Thyroid gland (tissue), 4 donors: ENCODE measurements at regions not wholly inside any gene's neighbourhood (a gene's known extent, or its start where the extent isn't known, plus 50 kb on each side); places are given as distances from the start of the nearest gene placed in this dataset.
A peak's percentile ranks its signal among the peaks of the same experiment; 100 is the strongest.

Experiments
- DNase-seq, 2 donors: peaks; one replicate each; pipeline ENCODE4 v3.0.0-alpha.2; 2019
- H3K27ac ChIP-seq, 3 donors: fragments of 200-600 bp; sonication (generic); 1 replicate in 2 of 3; 2 replicates in 1 of 3; pipeline ENCODE4 v1.5.1; 2016 to 2019; ENCODE audit warnings: mild to moderate bottlenecking in 1 of 3, moderate library complexity in 1 of 3
- H3K27me3 ChIP-seq: fragments of 200-600 bp; sonication (generic); one replicate; pipeline ENCODE4 v1.5.1; 2019
- H3K36me3 ChIP-seq, 2 donors: fragments of 200-600 bp; sonication (generic); one replicate each; pipeline ENCODE4 v1.5.1; 2016 to 2019
- H3K4me1 ChIP-seq, 2 donors: fragments of 200-600 bp; sonication (generic); one replicate each; pipeline ENCODE4 v1.5.1; 2017 to 2019
- H3K4me3 ChIP-seq, 3 donors: fragments of 200-600 bp; sonication (generic); replicated peaks in 1 of 3; 1 replicate in 2 of 3; 2 replicates in 1 of 3; pipeline ENCODE4 v1.5.1; 2016; ENCODE audit warnings: mild to moderate bottlenecking in 1 of 3
- H3K9me3 ChIP-seq: fragments of 200-600 bp; sonication (generic); one replicate; pipeline ENCODE4 v1.5.1; 2017
- CTCF ChIP-seq, 6 experiments: fragments of 200-600 bp in 3 of 6; fragments of 450-650 bp in 3 of 6; sonication (generic) in 3 of 6; IDR thresholded peaks; one replicate each; pipeline ENCODE4 v1.5.1; 2016 to 2019; ENCODE audit warnings: antibody characterized with exemption in 6 of 6, mild to moderate bottlenecking in 2 of 6, inconsistent platforms in 1 of 6, moderate library complexity in 1 of 6
- POLR2A ChIP-seq, 2 donors: fragments of 450-650 bp; IDR thresholded peaks; one replicate each; pipeline ENCODE4 v1.6.1; 2017; ENCODE audit warnings: antibody characterized with exemption in 2 of 2, mild to moderate bottlenecking in 2 of 2, moderate library complexity in 1 of 2
- WGBS, 2 donors: methylation state at CpG; one replicate each; pipeline ENCODE4 v1.1.5; 2017; 5-methylcytosine and 5-hydroxymethylcytosine counted together
- intact Hi-C: fragments of 100-400 bp; cut with DNase I; formaldehyde crosslinking; loops from one replicate; pipeline ENCODE4 v1.15.1; 2023

- Histone ChIP-seq H3K4me3 (no peak overlapping the region), H3K36me3 (no peaks in the 10 kb centered on the region), H3K27ac (no peak overlapping the region), H3K4me1 (no peaks in the 10 kb centered on the region), H3K27me3 (no peaks in the 10 kb centered on the region), H3K9me3 (no peaks in the 10 kb centered on the region)
- 87 to 93% methylated on average over 1 of the region's 1 CpG for WGBS, 2 donors
- intact Hi-C loops, result no loop called here
- DNase-seq, result no peak
- TF ChIP-seq POLR2A (IDR thresholded peaks at IDR 0.05) (no peak), CTCF (IDR thresholded peaks at IDR 0.05) (no peak)
Observed at GRCh38 chr20:11745145-11745544, 172.5 kb upstream of the BTBD3 start.

- 62 to 69% methylated on average over 2 of the region's 2 CpGs for WGBS, 2 donors
- DNase-seq, result no peak
- no peak overlapping the region for H3K4me3 ChIP-seq
- H3K27ac ChIP-seq, result no peak overlapping the region
- H3K4me1 ChIP-seq, result no peaks in the 10 kb centered on the region
- H3K27me3 ChIP-seq, result no peaks in the 10 kb centered on the region
- intact Hi-C loops, result no loop called here
- H3K9me3 ChIP-seq, result no peaks in the 10 kb centered on the region
- no peak for TF ChIP-seq CTCF (IDR thresholded peaks at IDR 0.05)
- no peak for TF ChIP-seq POLR2A (IDR thresholded peaks at IDR 0.05)
- H3K36me3 ChIP-seq, result no peaks in the 10 kb centered on the region
Observed at GRCh38 chr20:11748436-11748835, 169.3 kb upstream of the BTBD3 start.

- 95 to 97% methylated on average over 2 of the region's 2 CpGs for WGBS, 2 donors
- Histone ChIP-seq H3K4me3 (no peak overlapping the region), H3K27me3 (no peaks in the 10 kb centered on the region), H3K36me3 (no peaks in the 10 kb centered on the region), H3K27ac (no peak overlapping the region), H3K4me1 (peaks cover 0 to 14% of the 10 kb centered on the region in 2 donors), H3K9me3 (no peaks in the 10 kb centered on the region)
- intact Hi-C loops, result no loop called here
- no peak for DNase-seq
- TF ChIP-seq CTCF (IDR thresholded peaks at IDR 0.05) (no peak), POLR2A (IDR thresholded peaks at IDR 0.05) (no peak)
Observed at GRCh38 chr20:11752336-11752735, 165.4 kb upstream of the BTBD3 start.

- peaks cover 0 to 14% of the 10 kb centered on the region in 2 donors for H3K4me1 ChIP-seq
- TF ChIP-seq POLR2A (IDR thresholded peaks at IDR 0.05) (no peak), CTCF (IDR thresholded peaks at IDR 0.05) (no peak)
- no peak overlapping the region for H3K4me3 ChIP-seq
- no peak overlapping the region for H3K27ac ChIP-seq
- H3K27me3 ChIP-seq, result no peaks in the 10 kb centered on the region
- no peak for DNase-seq
- intact Hi-C loops, result no loop called here
- no peaks in the 10 kb centered on the region for H3K36me3 ChIP-seq
- WGBS, 2 donors, result 92 to 94% methylated on average over 2 of the region's 2 CpGs
- H3K9me3 ChIP-seq, result no peaks in the 10 kb centered on the region
Observed at GRCh38 chr20:11753155-11753554, 164.5 kb upstream of the BTBD3 start.

- Histone ChIP-seq H3K36me3 (no peaks in the 10 kb centered on the region), H3K9me3 (no peaks in the 10 kb centered on the region), H3K27me3 (no peaks in the 10 kb centered on the region), H3K27ac (no peak overlapping the region), H3K4me1 (peaks cover 0 to 14% of the 10 kb centered on the region in 2 donors), H3K4me3 (no peak overlapping the region)
- TF ChIP-seq CTCF (IDR thresholded peaks at IDR 0.05) (no peak), POLR2A (IDR thresholded peaks at IDR 0.05) (no peak)
- WGBS, 2 donors, result 40 to 58% methylated on average over 4 of the region's 4 CpGs
- intact Hi-C loops, result no loop called here
- DNase-seq, result peak in 1 of 2 donors; percentile 24
Observed at GRCh38 chr20:11754451-11754850, 163.2 kb upstream of the BTBD3 start.
